H1 (cell line): ENCODE measurements at regions not wholly inside any gene's neighbourhood (a gene's known extent, or its start where the extent isn't known, plus 50 kb on each side); places are given as distances from the start of the nearest gene placed in this dataset.

Experiments
- ASH2L ChIP-seq: fragments of 200-600, 300-600 bp; sonication (generic); IDR thresholded peaks from one replicate; pipeline ENCODE4 v1.7.1; 2017; ENCODE audit warnings: low read length
- BCL11A ChIP-seq, 2 experiments: IDR thresholded peaks; one replicate each; pipeline ENCODE4 v1.6.1; 2011; ENCODE audit warnings: low read depth in 2 of 2, low read length in 2 of 2, mild to moderate bottlenecking in 2 of 2
- CEBPB ChIP-seq: IDR thresholded peaks from 2 replicates; pipeline ENCODE4 v1.6.1; 2012; ENCODE audit warnings: low read depth, low read length
- CREB1 ChIP-seq: IDR thresholded peaks from 2 replicates; pipeline ENCODE4 v1.6.1; 2012; ENCODE audit warnings: inconsistent platforms
- EGR1 ChIP-seq: IDR thresholded peaks from 2 replicates; pipeline ENCODE4 v1.6.1; 2011; ENCODE audit warnings: low read depth, low read length, borderline replicate concordance
- HDAC2 ChIP-seq, 2 experiments: fragments of 300-600 bp in 1 of 2; sonication (generic) in 1 of 2; IDR thresholded peaks; 2 replicates each; pipeline ENCODE4 v1.6.1; 2011 to 2012; ENCODE audit warnings: low read depth in 2 of 2, low read length in 2 of 2, mild to moderate bottlenecking in 2 of 2, moderate library complexity in 2 of 2, borderline replicate concordance in 1 of 2, inconsistent platforms in 1 of 2
- HDAC6 ChIP-seq: IDR thresholded peaks from one replicate; pipeline ENCODE4 v1.7.1; 2012; ENCODE audit warnings: low read depth, mild to moderate bottlenecking, inconsistent platforms, low read length, moderate library complexity
- JUN ChIP-seq: IDR thresholded peaks from 2 replicates; pipeline ENCODE4 v1.6.1; 2011; ENCODE audit warnings: low read depth, mild to moderate bottlenecking, improper control_type of control experiment, low read length
- KDM1A ChIP-seq: fragments of 200-600, 300-600 bp; sonication (generic); IDR thresholded peaks from 2 replicates; pipeline ENCODE4 v1.7.1; 2016; ENCODE audit warnings: mild to moderate bottlenecking, low read length, borderline replicate concordance
- POLR2A ChIP-seq, 2 experiments: IDR thresholded peaks; 1 replicate in 1 of 2; 2 replicates in 1 of 2; pipeline ENCODE4 v1.6.1; 2011; ENCODE audit warnings: low read depth in 2 of 2, low read length in 2 of 2, mild to moderate bottlenecking in 2 of 2; ENCODE audit errors: control extremely low read depth in 1 of 2
- RAD21 ChIP-seq, 2 experiments: IDR thresholded peaks in 1 of 2; conservative IDR thresholded peaks in 1 of 2; 2 replicates each; pipeline ENCODE4 v1.6.1; 2011; ENCODE audit warnings: low read depth in 2 of 2, low read length in 2 of 2, improper control_type of control experiment in 1 of 2, inconsistent platforms in 1 of 2, mild to moderate bottlenecking in 1 of 2, moderate library complexity in 1 of 2
- RFX5 ChIP-seq: IDR thresholded peaks from 2 replicates; pipeline ENCODE4 v1.6.1; 2011; ENCODE audit warnings: low read depth, low read length, improper control_type of control experiment, borderline replicate concordance
- YY1 ChIP-seq: IDR thresholded peaks from 2 replicates; pipeline ENCODE4 v1.6.1; 2011; ENCODE audit warnings: low read depth, mild to moderate bottlenecking, low read length
- TF ChIP-seq, protein P1 (sequence below): IDR thresholded peaks from 2 replicates; pipeline ENCODE4 v1.6.1; 2012; ENCODE audit warnings: inconsistent platforms
- TF ChIP-seq, protein P2 (sequence below): IDR thresholded peaks from 2 replicates; pipeline ENCODE4 v1.6.1; 2012; ENCODE audit warnings: low read length, inconsistent platforms
- TF ChIP-seq, protein P3 (sequence below): IDR thresholded peaks from 2 replicates; pipeline ENCODE4 v1.6.1; 2011; ENCODE audit warnings: low read length, improper control_type of control experiment

DNA sequence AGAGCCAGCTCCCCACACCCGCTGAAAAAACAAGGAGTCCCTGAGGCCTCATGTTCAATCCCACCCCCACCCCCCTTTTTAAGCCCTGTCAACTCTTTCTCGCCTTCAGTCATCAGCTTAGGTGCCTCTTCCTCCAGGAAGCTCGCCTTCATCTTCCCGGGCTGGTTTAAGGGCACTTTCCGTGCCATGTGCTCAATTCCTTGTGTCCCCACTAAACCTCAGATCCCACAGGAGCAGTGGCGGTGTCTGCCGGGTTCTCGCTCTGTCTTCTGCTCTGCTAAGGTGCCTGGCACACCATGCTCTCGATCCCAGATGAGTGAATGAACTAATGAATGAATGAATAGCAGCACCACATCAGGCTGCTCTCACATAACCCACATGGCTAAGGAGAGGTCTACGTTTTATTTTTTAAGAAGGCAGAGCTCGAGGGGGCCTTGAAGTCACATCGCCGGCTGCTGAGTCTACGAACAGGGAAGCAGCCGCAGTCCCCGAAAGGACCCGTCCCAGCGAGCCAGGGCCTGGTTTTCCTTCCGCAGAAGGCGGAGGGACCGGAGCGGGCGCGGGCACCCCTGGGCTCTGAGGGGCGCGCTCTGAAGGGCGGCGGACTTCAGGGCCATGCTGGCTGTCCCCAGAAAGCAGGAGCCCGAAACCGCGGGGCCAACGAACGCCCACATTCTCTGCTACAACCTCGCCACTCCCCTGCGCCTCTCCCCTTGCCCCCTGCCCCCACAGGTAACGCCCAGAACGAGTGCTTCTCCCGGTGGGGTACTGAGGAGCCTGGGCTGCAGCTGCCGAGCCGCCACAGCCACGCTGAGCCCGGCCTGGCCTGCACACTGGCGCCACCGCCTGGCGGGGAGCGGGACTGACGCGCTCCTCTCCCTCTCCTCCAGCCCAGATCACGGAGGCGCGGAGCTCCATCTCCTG, 73.4 kb upstream of the KCNMA1 start (continued):
- TF ChIP-seq, protein P1, sequence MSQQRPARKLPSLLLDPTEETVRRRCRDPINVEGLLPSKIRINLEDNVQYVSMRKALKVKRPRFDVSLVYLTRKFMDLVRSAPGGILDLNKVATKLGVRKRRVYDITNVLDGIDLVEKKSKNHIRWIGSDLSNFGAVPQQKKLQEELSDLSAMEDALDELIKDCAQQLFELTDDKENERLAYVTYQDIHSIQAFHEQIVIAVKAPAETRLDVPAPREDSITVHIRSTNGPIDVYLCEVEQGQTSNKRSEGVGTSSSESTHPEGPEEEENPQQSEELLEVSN, result peak; percentile 56
- TF ChIP-seq KDM1A (no peak), RFX5 (no peak), BCL11A (IDR thresholded peaks at IDR 0.05; ENCODE audit: low read depth in 2 of 2, low read length in 2 of 2) (no peak), ASH2L (peak; percentile 77), POLR2A (IDR thresholded peaks at IDR 0.05; ENCODE audit: control extremely low read depth in 1 of 2, low read depth in 2 of 2, low read length in 2 of 2) (no peak; a peak in 1 of 3 replicates), CEBPB (no peak), YY1 (peak; percentile 44; the same call in 1 of the 2 replicates), CREB1 (peak; percentile 84), JUN (no peak), HDAC2 (IDR thresholded peaks at IDR 0.05; ENCODE audit: borderline replicate concordance in 1 of 2, low read depth in 2 of 2, low read length in 2 of 2) (peak in 1 of 2 experiments; percentile 90; a peak in 1 of 4 replicates), EGR1 (no peak), HDAC6 (no peak), RAD21 (IDR thresholded peaks at IDR 0.05 in 1 of 2, conservative IDR thresholded peaks at IDR 0.05 in 1 of 2; ENCODE audit: low read depth in 2 of 2, low read length in 2 of 2) (peak; percentile 82 to 93)
- TF ChIP-seq, protein P2, sequence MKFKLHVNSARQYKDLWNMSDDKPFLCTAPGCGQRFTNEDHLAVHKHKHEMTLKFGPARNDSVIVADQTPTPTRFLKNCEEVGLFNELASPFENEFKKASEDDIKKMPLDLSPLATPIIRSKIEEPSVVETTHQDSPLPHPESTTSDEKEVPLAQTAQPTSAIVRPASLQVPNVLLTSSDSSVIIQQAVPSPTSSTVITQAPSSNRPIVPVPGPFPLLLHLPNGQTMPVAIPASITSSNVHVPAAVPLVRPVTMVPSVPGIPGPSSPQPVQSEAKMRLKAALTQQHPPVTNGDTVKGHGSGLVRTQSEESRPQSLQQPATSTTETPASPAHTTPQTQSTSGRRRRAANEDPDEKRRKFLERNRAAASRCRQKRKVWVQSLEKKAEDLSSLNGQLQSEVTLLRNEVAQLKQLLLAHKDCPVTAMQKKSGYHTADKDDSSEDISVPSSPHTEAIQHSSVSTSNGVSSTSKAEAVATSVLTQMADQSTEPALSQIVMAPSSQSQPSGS, result no peak
- TF ChIP-seq, protein P3, sequence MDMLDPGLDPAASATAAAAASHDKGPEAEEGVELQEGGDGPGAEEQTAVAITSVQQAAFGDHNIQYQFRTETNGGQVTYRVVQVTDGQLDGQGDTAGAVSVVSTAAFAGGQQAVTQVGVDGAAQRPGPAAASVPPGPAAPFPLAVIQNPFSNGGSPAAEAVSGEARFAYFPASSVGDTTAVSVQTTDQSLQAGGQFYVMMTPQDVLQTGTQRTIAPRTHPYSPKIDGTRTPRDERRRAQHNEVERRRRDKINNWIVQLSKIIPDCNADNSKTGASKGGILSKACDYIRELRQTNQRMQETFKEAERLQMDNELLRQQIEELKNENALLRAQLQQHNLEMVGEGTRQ, result no peak
